K562 (cell line): ENCODE measurements at regions not wholly inside any gene's neighbourhood (a gene's known extent, or its start where the extent isn't known, plus 50 kb on each side); places are given as distances from the start of the nearest gene placed in this dataset.

ENCODE experiments used
- AFF1 ChIP-seq, 2 experiments: fragments of 450-650 bp; IDR thresholded peaks; 2 replicates each; pipeline ENCODE4 v1.6.1; 2018; ENCODE audit warnings: mild to moderate bottlenecking in 2 of 2, low read depth in 1 of 2; ENCODE audit not compliant: partially characterized antibody in 2 of 2
- RUNX1 ChIP-seq: sonication (generic); IDR thresholded peaks from 2 replicates; pipeline ENCODE4 v1.6.1; 2016; ENCODE audit warnings: antibody characterized with exemption, low read depth
- ZBTB33 ChIP-seq: sonication (generic); formaldehyde crosslinking; IDR thresholded peaks from 2 replicates; pipeline ENCODE4 v1.8.1; 2023; ENCODE audit warnings: mild to moderate bottlenecking, missing genetic modification reagents
- ZBTB5 ChIP-seq: fragments of 450-650 bp; IDR thresholded peaks from 2 replicates; pipeline ENCODE4 v1.6.1; 2017; ENCODE audit warnings: antibody characterized with exemption
- ZNF699 ChIP-seq: fragments of 250-450 bp; sonication (Bioruptor Pico); IDR thresholded peaks from 2 replicates; pipeline ENCODE4 v1.8.0; 2021; ENCODE audit warnings: mild to moderate bottlenecking, moderate library complexity; ENCODE audit not compliant: insufficient replicate concordance

- no peak for TF ChIP-seq AFF1 (IDR thresholded peaks at IDR 0.05; ENCODE audit: low read depth in 1 of 2, partially characterized antibody in 2 of 2)
- TF ChIP-seq ZBTB33 (CRISPR knock-in tag) = no peak
- TF ChIP-seq ZBTB5 = no peak
- TF ChIP-seq ZNF699 (CRISPR knock-in tag) = no peak
- TF ChIP-seq RUNX1 = no peak
- TF ChIP-seq, all 486 proteins: peak for 0
These were observed 185.8 kb upstream of the FLRT2 start (continued) for GRCh38 chr14:85344171-85344570.
